PFSK-1 (cell line): ENCODE measurements at regions not wholly inside any gene's neighbourhood (a gene's known extent, or its start where the extent isn't known, plus 50 kb on each side); places are given as distances from the start of the nearest gene placed in this dataset.

Experiments
- FOXP2 ChIP-seq: optimal IDR thresholded peaks from 2 replicates; pipeline ENCODE3; 2011; ENCODE audit warnings: borderline replicate concordance, control low read depth, inconsistent platforms; ENCODE audit not compliant: insufficient read depth; ENCODE audit errors: extremely low read length, extremely low read depth
- POLR2AphosphoS5 ChIP-seq: IDR thresholded peaks from 2 replicates; pipeline ENCODE4 v1.6.1; 2012; ENCODE audit warnings: low read depth, mild to moderate bottlenecking, control low read depth, low read length, moderate library complexity
- SIN3A ChIP-seq: IDR thresholded peaks from 2 replicates; pipeline ENCODE4 v1.6.1; 2012; ENCODE audit warnings: mild to moderate bottlenecking, low read length, moderate library complexity, borderline replicate concordance; ENCODE audit not compliant: insufficient read depth
- TAF1 ChIP-seq: IDR thresholded peaks from 2 replicates; pipeline ENCODE4 v1.6.1; 2012; ENCODE audit warnings: low read length, control low read depth, borderline replicate concordance; ENCODE audit not compliant: insufficient read depth
- TF ChIP-seq, protein P1 (sequence below), 2 experiments: IDR thresholded peaks; 2 replicates each; pipeline versions ENCODE4 v1.6.1 to v1.8.0; 2011 to 2012; ENCODE audit warnings: low read depth in 2 of 2, low read length in 2 of 2, control low read depth in 1 of 2, inconsistent platforms in 1 of 2, mild to moderate bottlenecking in 1 of 2, moderate library complexity in 1 of 2; ENCODE audit not compliant: insufficient read depth in 1 of 2

DNA sequence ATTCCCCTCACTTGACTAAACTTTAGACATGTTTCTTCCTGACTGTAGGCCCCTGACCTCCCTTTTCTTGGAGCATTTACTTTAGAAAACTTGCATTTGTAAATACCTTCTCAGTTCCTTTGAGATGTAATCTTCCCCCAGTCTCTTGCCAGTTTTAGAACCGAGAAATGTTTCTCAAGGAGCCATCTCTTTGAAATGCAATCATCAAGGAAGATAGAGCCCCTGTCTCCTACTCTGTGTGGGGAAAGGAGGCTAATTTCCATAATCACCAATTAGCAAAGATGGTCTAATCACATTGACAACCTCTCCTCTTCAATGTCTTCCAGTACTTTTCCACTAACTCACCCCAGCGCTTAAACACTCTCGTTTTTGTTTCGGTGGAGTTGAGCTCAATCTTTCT is 70.0 kb upstream of the SMIM30 start:
- TF ChIP-seq, protein P1, sequence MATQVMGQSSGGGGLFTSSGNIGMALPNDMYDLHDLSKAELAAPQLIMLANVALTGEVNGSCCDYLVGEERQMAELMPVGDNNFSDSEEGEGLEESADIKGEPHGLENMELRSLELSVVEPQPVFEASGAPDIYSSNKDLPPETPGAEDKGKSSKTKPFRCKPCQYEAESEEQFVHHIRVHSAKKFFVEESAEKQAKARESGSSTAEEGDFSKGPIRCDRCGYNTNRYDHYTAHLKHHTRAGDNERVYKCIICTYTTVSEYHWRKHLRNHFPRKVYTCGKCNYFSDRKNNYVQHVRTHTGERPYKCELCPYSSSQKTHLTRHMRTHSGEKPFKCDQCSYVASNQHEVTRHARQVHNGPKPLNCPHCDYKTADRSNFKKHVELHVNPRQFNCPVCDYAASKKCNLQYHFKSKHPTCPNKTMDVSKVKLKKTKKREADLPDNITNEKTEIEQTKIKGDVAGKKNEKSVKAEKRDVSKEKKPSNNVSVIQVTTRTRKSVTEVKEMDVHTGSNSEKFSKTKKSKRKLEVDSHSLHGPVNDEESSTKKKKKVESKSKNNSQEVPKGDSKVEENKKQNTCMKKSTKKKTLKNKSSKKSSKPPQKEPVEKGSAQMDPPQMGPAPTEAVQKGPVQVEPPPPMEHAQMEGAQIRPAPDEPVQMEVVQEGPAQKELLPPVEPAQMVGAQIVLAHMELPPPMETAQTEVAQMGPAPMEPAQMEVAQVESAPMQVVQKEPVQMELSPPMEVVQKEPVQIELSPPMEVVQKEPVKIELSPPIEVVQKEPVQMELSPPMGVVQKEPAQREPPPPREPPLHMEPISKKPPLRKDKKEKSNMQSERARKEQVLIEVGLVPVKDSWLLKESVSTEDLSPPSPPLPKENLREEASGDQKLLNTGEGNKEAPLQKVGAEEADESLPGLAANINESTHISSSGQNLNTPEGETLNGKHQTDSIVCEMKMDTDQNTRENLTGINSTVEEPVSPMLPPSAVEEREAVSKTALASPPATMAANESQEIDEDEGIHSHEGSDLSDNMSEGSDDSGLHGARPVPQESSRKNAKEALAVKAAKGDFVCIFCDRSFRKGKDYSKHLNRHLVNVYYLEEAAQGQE (IDR thresholded peaks at IDR 0.05; ENCODE audit: insufficient read depth in 1 of 2, low read depth in 2 of 2, low read length in 2 of 2), result no peak
- no peak for TF ChIP-seq FOXP2
- TF ChIP-seq POLR2AphosphoS5, result no peak
- no peak for TF ChIP-seq TAF1
- TF ChIP-seq SIN3A, result no peak

DNA sequence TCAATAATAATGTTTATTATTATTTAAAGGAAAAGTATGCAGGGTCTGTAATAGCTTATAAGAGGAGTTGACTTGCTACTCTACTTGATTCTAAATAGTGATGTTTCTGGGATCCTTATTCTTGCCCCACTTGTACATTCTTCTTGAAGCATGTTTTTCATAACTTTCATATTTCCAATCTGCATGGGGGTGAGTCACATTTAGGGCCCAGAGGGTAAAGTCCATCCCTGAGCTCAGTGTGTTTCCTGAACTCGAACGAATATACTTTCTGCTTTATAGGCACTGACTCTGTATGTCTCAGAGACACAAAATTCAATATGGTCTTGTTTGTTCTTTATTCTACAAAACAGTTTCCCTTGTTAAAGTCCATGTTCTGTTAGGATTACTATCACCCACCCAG is 61.0 kb upstream of the SMIM30 start:
- TF ChIP-seq TAF1, result no peak
- TF ChIP-seq, protein P1 (IDR thresholded peaks at IDR 0.05; ENCODE audit: insufficient read depth in 1 of 2, low read depth in 2 of 2, low read length in 2 of 2), result no peak
- TF ChIP-seq FOXP2, result no peak
- no peak for TF ChIP-seq SIN3A
- no peak for TF ChIP-seq POLR2AphosphoS5

DNA sequence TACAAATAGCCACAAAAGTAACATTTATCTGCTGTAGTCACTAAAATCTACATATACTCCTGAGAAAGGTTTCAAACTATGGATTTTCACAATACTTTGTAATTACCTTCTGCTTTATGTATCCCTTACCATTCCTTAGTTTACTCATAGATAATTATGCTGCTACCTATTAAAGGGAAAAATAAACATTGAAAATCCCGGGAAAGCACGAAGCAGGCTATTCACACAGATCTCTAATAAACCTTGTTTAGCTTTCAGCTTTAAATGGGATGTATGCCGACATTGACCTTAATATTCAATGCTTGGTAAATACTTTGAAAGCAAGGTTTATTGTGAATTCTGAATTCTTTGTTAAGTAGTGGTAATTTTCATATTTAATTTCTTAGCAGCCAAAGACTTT is 58.5 kb upstream of the SMIM30 start:
- TF ChIP-seq SIN3A (no peak), TAF1 (no peak), FOXP2 (no peak), POLR2AphosphoS5 (no peak)
- TF ChIP-seq, protein P1 (IDR thresholded peaks at IDR 0.05; ENCODE audit: insufficient read depth in 1 of 2, low read depth in 2 of 2, low read length in 2 of 2), result no peak

DNA sequence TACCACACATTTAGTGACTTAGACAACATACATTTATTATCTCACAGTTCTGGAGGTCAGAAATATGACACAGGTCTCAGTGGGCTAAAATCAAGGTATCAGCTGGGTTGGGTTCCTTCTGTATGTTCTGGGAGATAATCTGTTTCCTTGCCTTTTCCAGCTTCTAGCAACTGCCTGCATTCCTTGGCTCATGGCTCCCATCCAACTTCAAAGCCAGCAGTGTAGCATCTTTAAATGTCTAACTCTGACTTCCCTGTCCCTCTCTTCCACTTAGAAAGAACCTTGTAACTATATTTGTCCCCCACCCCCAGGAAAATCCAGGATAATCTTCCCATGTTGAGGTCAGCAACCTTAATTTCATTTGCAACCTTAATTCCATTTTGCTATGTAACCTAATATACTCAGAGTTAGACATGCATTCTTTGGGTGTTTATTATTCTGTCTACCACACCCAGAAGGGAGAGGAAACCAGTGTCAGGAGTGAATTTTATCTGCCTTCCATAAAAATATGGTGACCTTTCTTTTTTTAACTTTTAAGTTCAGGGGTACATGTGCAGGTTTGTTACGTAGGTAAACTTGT is 57.3 kb upstream of the SMIM30 start:
- TF ChIP-seq, protein P1 (IDR thresholded peaks at IDR 0.05; ENCODE audit: insufficient read depth in 1 of 2, low read depth in 2 of 2, low read length in 2 of 2), result no peak
- no peak for TF ChIP-seq TAF1
- no peak for TF ChIP-seq SIN3A
- no peak for TF ChIP-seq FOXP2

DNA sequence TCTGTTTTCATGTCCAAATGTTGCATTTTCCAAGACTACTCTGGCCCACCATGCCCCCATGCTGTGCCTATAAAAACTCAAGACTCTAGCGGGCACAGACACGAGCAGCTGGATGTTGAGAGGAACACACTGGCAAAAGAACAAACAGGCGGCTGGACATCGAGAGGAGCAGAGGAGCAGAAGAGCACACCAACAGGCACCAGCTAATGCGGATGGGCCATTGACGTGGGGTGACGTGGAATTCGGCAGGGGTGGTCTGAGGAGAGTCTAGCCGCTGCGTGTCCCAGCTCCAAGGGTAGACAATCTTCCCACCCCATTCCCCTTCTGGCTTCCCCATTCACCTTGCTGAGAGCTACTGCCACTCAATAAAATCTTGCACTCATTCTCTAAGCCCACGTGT is 54.4 kb upstream of the SMIM30 start:
- TF ChIP-seq TAF1, result no peak
- TF ChIP-seq FOXP2, result no peak
- TF ChIP-seq POLR2AphosphoS5, result no peak
- TF ChIP-seq SIN3A, result no peak
- TF ChIP-seq, protein P1 (IDR thresholded peaks at IDR 0.05; ENCODE audit: insufficient read depth in 1 of 2, low read depth in 2 of 2, low read length in 2 of 2), result no peak
